ENCODE measurements at regions not wholly inside any gene's neighbourhood (a gene's known extent, or its start where the extent isn't known, plus 50 kb on each side); places are given as distances from the start of the nearest gene placed in this dataset.

GRCh38 chr4:81796790-81797528 is 325.3 kb upstream of the RASGEF1B start:
- no peak for TF ChIP-seq EP300 (conservative IDR thresholded peaks at IDR 0.05; ENCODE audit: poor library complexity, severe bottlenecking)
- no peak for TF ChIP-seq CTCF (IDR thresholded peaks at IDR 0.05; ENCODE audit: poor library complexity, severe bottlenecking)
